IPS-NIHi7 (cell line): ENCODE measurements at regions not wholly inside any gene's neighbourhood (a gene's known extent, or its start where the extent isn't known, plus 50 kb on each side); places are given as distances from the start of the nearest gene placed in this dataset.
"Not testable (repeated sequence)": the region's sequence is repeated elsewhere in the genome, so short reads cannot be mapped to it uniquely, and the experiment has no call there.

Source experiments
- DNase-seq: peaks from one replicate; pipeline ENCODE4 v3.0.0; 2012; ENCODE audit warnings: mixed read lengths; ENCODE audit errors: extremely low spot score

GRCh38 chr12:58419196-58419760, 477.9 kb downstream of the ATP23 start:
- DNase-seq = no peak

- DNase-seq = no peak
Observed at GRCh38 chr12:58419905-58420304, 478.5 kb downstream of the ATP23 start.

GRCh38 chr12:58420503-58420902, 479.1 kb downstream of the ATP23 start:
- DNase-seq = no peak

GRCh38 chr12:58421990-58422389, 480.6 kb downstream of the ATP23 start:
- DNase-seq = no peak

- DNase-seq = no peak
Observed at GRCh38 chr12:58424735-58425392, 483.5 kb downstream of the ATP23 start.

GRCh38 chr12:58425481-58426392, 484.4 kb downstream of the ATP23 start:
- DNase-seq = peak; percentile 31

- not testable (repeated sequence) for DNase-seq
Observed at GRCh38 chr12:58426437-58426836, 485.1 kb downstream of the ATP23 start.

GRCh38 chr12:58433959-58434358, 486.3 kb downstream of the LRIG3 start:
- no peak for DNase-seq

GRCh38 chr12:58434726-58435125, 485.6 kb downstream of the LRIG3 start:
- DNase-seq = no peak

- no peak for DNase-seq
Observed at GRCh38 chr12:58435647-58436046, 484.7 kb downstream of the LRIG3 start.

GRCh38 chr12:58441483-58441882, 478.8 kb downstream of the LRIG3 start:
- DNase-seq = no peak

GRCh38 chr12:58443273-58443980, 476.9 kb downstream of the LRIG3 start:
- peak; percentile 52 for DNase-seq

GRCh38 chr12:58443981-58444371, 476.3 kb downstream of the LRIG3 start:
- no peak for DNase-seq

GRCh38 chr12:58450868-58451482, 469.3 kb downstream of the LRIG3 start:
- peak; percentile 10 for DNase-seq

GRCh38 chr12:58452546-58452945, 467.8 kb downstream of the LRIG3 start:
- DNase-seq = no peak

- DNase-seq = no peak
Observed at GRCh38 chr12:58453306-58453705, 467.0 kb downstream of the LRIG3 start.

GRCh38 chr12:58455136-58455535, 465.2 kb downstream of the LRIG3 start:
- no peak for DNase-seq

- DNase-seq = no peak
Observed at GRCh38 chr12:58458102-58458501, 462.2 kb downstream of the LRIG3 start.

- DNase-seq = no peak
Observed at GRCh38 chr12:58459191-58459590, 461.1 kb downstream of the LRIG3 start.

- DNase-seq = no peak
Observed at GRCh38 chr12:58463051-58463450, 457.3 kb downstream of the LRIG3 start.

- DNase-seq = no peak
Observed at GRCh38 chr12:58465418-58465817, 454.9 kb downstream of the LRIG3 start.
